Endothelial cell of umbilical vein (primary cell): ENCODE measurements at regions not wholly inside any gene's neighbourhood (a gene's known extent, or its start where the extent isn't known, plus 50 kb on each side); places are given as distances from the start of the nearest gene placed in this dataset.

Source experiments
- BruUV-seq: library from RNA; stranded (reverse); fragments of 400-500 nt; replicated peaks from 2 replicates; lab custom pipeline; 2021; lab: Mats Ljungman, UMichigan
- CTCF ChIA-PET: fragments of 300-600, 350-600 bp; sonication (Branson Sonifier 250); formaldehyde crosslinking; loops from one replicate; lab custom pipeline; 2021; ENCODE audit warnings: antibody characterized with exemption, inconsistent platforms; lab: Charles Lee
- POLR2A ChIA-PET: fragments of 300-600, 350-600 bp; sonication (Branson Sonifier 250); formaldehyde crosslinking; loops from one replicate; lab custom pipeline; 2021; ENCODE audit warnings: antibody characterized with exemption, inconsistent platforms; lab: Charles Lee
- DNase-seq: peaks from one replicate; pipeline ENCODE4 v3.0.0-alpha.2; 2011; ENCODE audit warnings: low read depth, low spot score
- FAIRE-seq: peaks from 2 replicates; lab custom pipeline; 2011; peaks lifted over from hg19 to GRCh38; lab: Jason Lieb, UNC
- H2AFZ ChIP-seq: 2 replicates; pipeline ENCODE4 v1.6.0; 2012; ENCODE audit warnings: low read depth, low read length, control low read depth, inconsistent platforms
- H3K27ac ChIP-seq: 2 replicates; pipeline ENCODE4 v1.5.1; 2011; ENCODE audit warnings: low read depth, mild to moderate bottlenecking, control low read depth, low read length, moderate library complexity; ENCODE audit not compliant: insufficient read depth
- H3K27me3 ChIP-seq, 2 experiments: 2 replicates each; pipeline versions ENCODE4 v1.6.0 to v1.6.1; 2011; ENCODE audit warnings: low read length in 2 of 2, mixed read lengths in 1 of 2; ENCODE audit not compliant: control insufficient read depth in 2 of 2, insufficient read depth in 2 of 2
- H3K36me3 ChIP-seq, 2 experiments: 2 replicates in 1 of 2; 3 replicates in 1 of 2; pipeline ENCODE4 v1.5.1; 2011; ENCODE audit warnings: low read length in 2 of 2, mild to moderate bottlenecking in 1 of 2, moderate library complexity in 1 of 2; ENCODE audit not compliant: control insufficient read depth in 2 of 2, insufficient read depth in 2 of 2; ENCODE audit errors: extremely low read depth in 1 of 2
- H3K4me1 ChIP-seq: 3 replicates; pipeline ENCODE4 v1.5.1; 2011; ENCODE audit warnings: mild to moderate bottlenecking, low read length; ENCODE audit not compliant: control insufficient read depth, insufficient read depth; ENCODE audit errors: extremely low read depth
- H3K4me2 ChIP-seq: 2 replicates; pipeline ENCODE4 v1.6.1; 2011; ENCODE audit warnings: low read length, control low read depth, mixed read lengths; ENCODE audit not compliant: insufficient read depth
- H3K4me3 ChIP-seq, 3 experiments: fragments of 200-600 bp in 1 of 3; sonication (generic), shearing (Covaris generic) in 1 of 3; replicated peaks in 1 of 3; 2 replicates each; pipeline ENCODE4 v1.5.1; 2011 to 2016; ENCODE audit warnings: control low read depth in 3 of 3, low read length in 3 of 3, mild to moderate bottlenecking in 2 of 3, inconsistent platforms in 1 of 3, low read depth in 1 of 3, moderate library complexity in 1 of 3; ENCODE audit not compliant: insufficient read depth in 1 of 3
- H3K79me2 ChIP-seq: 2 replicates; pipeline ENCODE4 v1.6.0; 2012; ENCODE audit warnings: low read length, inconsistent platforms; ENCODE audit not compliant: control insufficient read depth, insufficient read depth
- H3K9ac ChIP-seq: replicated peaks from 2 replicates; pipeline ENCODE3; 2011; ENCODE audit warnings: low read length, control low read depth; ENCODE audit not compliant: insufficient read depth; ENCODE audit errors: extremely low read depth
- H3K9me1 ChIP-seq: replicated peaks from 3 replicates; pipeline ENCODE4 v1.6.0; 2011; ENCODE audit warnings: mild to moderate bottlenecking, low read length; ENCODE audit not compliant: control insufficient read depth, insufficient read depth; ENCODE audit errors: extremely low read depth
- H3K9me3 ChIP-seq: replicated peaks from 2 replicates; pipeline ENCODE4 v1.5.1; 2012; ENCODE audit warnings: low read length, inconsistent platforms; ENCODE audit not compliant: control insufficient read depth, insufficient read depth
- H4K20me1 ChIP-seq: replicated peaks from 2 replicates; pipeline ENCODE3; 2011; ENCODE audit warnings: mild to moderate bottlenecking, low read length; ENCODE audit not compliant: control insufficient read depth, insufficient read depth; ENCODE audit errors: extremely low read depth
- CTCF ChIP-seq, 2 donors: IDR thresholded peaks; 1 replicate in 1 of 2; 2 replicates in 1 of 2; pipeline ENCODE4 v1.5.1; 2011; ENCODE audit warnings: low read length in 2 of 2, mild to moderate bottlenecking in 2 of 2, moderate library complexity in 2 of 2, control low read depth in 1 of 2, inconsistent platforms in 1 of 2, low read depth in 1 of 2; ENCODE audit not compliant: insufficient read depth in 1 of 2; ENCODE audit errors: extremely low read depth in 1 of 2
- EZH2 ChIP-seq: IDR thresholded peaks from 2 replicates; pipeline ENCODE4 v1.6.1; 2012; ENCODE audit warnings: borderline replicate concordance, low read depth, mild to moderate bottlenecking, moderate library complexity, low read length, inconsistent platforms; ENCODE audit not compliant: severe bottlenecking
- FOS ChIP-seq: IDR thresholded peaks from 2 replicates; pipeline ENCODE4 v1.6.1; 2011; ENCODE audit warnings: mild to moderate bottlenecking, low read length, moderate library complexity, borderline replicate concordance; ENCODE audit not compliant: insufficient read depth
- GATA2 ChIP-seq: IDR thresholded peaks from 2 replicates; pipeline ENCODE4 v1.7.0; 2011; ENCODE audit warnings: low read depth, mild to moderate bottlenecking, moderate library complexity, mixed read lengths, low read length; ENCODE audit not compliant: insufficient read length, insufficient read depth
- JUN ChIP-seq: IDR thresholded peaks from 2 replicates; pipeline ENCODE4 v1.6.1; 2011; ENCODE audit warnings: borderline replicate concordance, low read depth; ENCODE audit not compliant: insufficient read length, insufficient read depth
- MAX ChIP-seq: IDR thresholded peaks from 2 replicates; pipeline ENCODE4 v1.6.1; 2011; ENCODE audit not compliant: insufficient read depth, insufficient read length
- MYC ChIP-seq: IDR thresholded peaks from one replicate; pipeline ENCODE4 v1.6.1; 2011; ENCODE audit warnings: mild to moderate bottlenecking, low read depth, low read length
- POLR2A ChIP-seq: IDR thresholded peaks from 2 replicates; pipeline ENCODE4 v1.6.1; 2012; ENCODE audit warnings: low read depth, mild to moderate bottlenecking, control low read depth, low read length
- POLR2AphosphoS5 ChIP-seq: IDR thresholded peaks from 2 replicates; pipeline ENCODE4 v1.6.1; 2012; ENCODE audit warnings: low read depth, mild to moderate bottlenecking, control low read depth, low read length, moderate library complexity; ENCODE audit not compliant: insufficient read depth
- dilution Hi-C: fragments of 300-500 bp; cut with MboI; formaldehyde crosslinking; loops from one replicate; pipeline ENCODE4 v1.15.0; 2019; ENCODE audit warnings: low sequenced_read_pairs; ENCODE audit not compliant: extremely low pct_ligation_motif_present
- intact Hi-C: fragments of 100-400 bp; cut with micrococcal nuclease; formaldehyde crosslinking; loops from one replicate; pipeline ENCODE4 v1.10.0; 2022

GRCh38 chr2:217741381-217741955 lies 261.3 kb downstream of the TNS1 start:
- Histone ChIP-seq H3K4me1 (no peaks in the 10 kb centered on the region), H3K27me3 (no peaks in the 10 kb centered on the region), H3K9ac (no peak overlapping the region), H3K27ac (no peak overlapping the region), H3K4me2 (no peak overlapping the region), H3K4me3 (no peak overlapping the region), H3K9me3 (no peaks in the 10 kb centered on the region), H2AFZ (no peak overlapping the region), H3K79me2 (no peaks in the 10 kb centered on the region), H3K9me1 (no peaks in the 10 kb centered on the region), H3K36me3 (no peaks in the 10 kb centered on the region), H4K20me1 (no peaks in the 10 kb centered on the region)
- DNase-seq = no peak
- TF ChIP-seq POLR2A = no peak
- no peak for TF ChIP-seq CTCF (IDR thresholded peaks at IDR 0.05; ENCODE audit: extremely low read depth in 1 of 2, insufficient read depth in 1 of 2, low read depth in 1 of 2, low read length in 2 of 2)
- TF ChIP-seq EZH2 = no peak
- TF ChIP-seq FOS = no peak
- no peak for TF ChIP-seq GATA2
- TF ChIP-seq MAX = no peak
- TF ChIP-seq MYC = no peak
- TF ChIP-seq JUN = no peak
- no peak for TF ChIP-seq POLR2AphosphoS5
- BruUV-seq = no TSS peak
- no peak for FAIRE-seq
- dilution Hi-C loops = no loop called here
- POLR2A ChIA-PET = no interaction called here
- CTCF ChIA-PET = interaction anchor here (2.3 kb wide), 1 partner anchor 13 kb away, joined by 6 read pairs; no protein-coding TSS in a partner anchor
- intact Hi-C loops = no loop called here
